GM19468 (cell line): ENCODE measurements at regions not wholly inside any gene's neighbourhood (a gene's known extent, or its start where the extent isn't known, plus 50 kb on each side); places are given as distances from the start of the nearest gene placed in this dataset.
"Not testable (repeated sequence)": the region's sequence is repeated elsewhere in the genome, so short reads cannot be mapped to it uniquely, and the experiment has no call there.

Source experiments
- ATAC-seq: cut with Tn5 transposase; IDR thresholded peaks from one replicate; pipeline ENCODE4 v1.9.1; 2021; ENCODE audit warnings: mild to moderate bottlenecking, moderate library complexity, moderate number of reproducible peaks; ENCODE audit not compliant: unreplicated experiment; ENCODE audit errors: extremely low read depth

DNA sequence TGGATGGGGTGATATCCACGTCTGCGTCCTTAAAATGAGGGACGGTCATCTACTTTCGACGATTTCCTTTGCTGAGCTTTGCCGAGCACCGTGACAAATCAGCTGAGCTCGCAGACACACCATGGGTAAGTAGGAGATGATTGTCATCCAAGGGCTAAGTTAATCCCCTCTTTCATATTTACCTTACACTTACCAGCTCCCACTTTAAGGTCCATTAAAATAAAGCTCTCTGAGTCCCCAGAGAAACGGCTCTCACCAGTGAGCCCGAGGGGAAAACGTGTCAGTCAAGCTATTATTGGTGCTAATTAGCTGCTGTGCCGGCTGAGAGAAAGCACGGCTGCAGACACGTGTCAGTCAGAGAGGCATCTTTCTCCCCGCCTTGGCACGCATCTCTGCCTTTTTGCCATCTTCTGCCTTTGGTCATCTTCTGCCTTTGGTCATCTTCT, 72.2 kb downstream of the CRLF2 start:
- no peak for ATAC-seq

DNA sequence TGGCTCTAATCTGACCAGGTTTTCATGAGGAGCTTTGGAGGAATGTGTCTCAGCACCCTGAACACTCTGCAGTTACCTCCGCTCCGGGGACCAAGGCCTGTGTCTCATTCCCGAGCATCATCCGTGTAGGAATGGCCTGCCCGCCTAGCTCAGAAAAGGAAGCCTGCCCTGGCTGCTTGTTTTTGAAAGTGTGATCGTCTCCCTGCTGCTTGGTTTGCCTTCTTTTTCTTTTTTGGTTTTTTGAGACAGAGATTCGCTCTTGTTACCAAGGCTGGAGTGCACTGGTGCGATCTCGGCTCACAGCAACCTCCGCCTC, 73.3 kb downstream of the CRLF2 start:
- no peak for ATAC-seq

DNA sequence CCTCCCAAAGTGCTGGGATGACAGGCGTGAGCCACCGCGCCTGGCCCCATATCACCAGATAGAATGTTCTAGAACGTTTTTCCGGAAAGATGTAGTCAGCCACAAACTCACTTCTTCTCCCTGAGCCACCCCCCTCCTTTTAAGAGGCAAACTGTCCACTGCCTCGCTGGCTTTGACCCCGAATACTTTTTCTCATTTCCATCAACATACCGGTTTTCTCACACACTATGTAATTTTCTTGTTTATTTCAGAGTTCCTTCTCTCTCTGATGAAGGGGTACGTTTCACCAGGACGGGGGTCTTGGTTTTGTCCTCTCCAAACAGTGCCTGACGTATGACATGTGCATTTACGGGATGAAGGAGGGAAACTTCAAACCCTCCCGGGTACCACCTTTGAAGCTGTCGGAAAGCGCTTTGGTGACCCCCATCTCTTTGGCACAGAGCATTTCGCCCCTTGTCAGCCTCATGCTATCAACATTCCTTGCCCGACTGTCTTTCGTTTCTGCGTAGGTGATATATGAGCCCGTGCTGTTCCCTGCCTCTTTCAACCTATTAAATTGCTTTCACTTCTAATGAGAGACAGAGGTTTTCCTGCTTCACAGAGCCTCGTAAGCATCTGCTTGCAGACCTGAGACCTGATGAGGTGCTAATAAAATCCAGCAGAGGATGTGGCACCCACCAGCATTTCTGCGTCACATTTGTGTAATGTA, 73.8 kb downstream of the CRLF2 start:
- no peak for ATAC-seq

DNA sequence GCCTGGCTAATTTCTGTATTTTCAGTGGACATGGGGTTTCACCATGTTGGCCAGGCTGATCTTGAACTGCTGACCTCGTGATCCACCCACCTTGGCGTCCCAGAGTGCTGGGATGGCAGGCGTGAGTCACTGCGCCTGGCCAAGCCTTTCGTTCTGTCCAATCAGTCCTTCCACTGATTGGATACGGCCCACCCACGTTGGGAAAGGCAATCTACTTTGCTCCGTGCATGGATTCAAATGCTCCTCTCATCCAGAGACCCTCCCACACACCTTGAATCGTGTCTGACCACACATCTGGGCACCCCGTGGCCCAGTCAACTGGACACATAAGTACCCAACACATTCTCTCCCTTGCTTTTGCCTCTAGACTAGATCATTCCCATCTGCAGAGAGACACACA, 74.9 kb downstream of the CRLF2 start:
- ATAC-seq = no peak

DNA sequence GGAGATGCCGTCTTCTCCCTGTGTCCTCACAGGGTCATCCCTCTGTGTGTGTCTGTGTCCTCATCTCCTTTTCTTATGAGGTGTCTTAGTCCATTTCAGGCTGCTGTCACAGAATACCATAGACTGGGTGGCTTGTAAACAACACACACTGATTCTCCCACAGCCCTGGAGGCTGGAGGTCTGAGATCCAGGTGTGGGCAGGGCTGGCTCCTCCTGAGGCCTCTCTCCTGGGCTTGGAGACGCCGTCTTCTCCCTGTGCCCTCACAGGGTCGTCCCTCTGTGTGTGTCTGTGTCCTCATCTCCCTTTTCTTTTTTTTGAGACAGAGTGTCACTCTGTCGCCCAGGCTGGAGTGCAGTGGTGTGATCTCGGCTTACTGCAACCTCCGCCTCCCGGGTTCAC, 75.9 kb downstream of the CRLF2 start:
- not testable (repeated sequence) for ATAC-seq

DNA sequence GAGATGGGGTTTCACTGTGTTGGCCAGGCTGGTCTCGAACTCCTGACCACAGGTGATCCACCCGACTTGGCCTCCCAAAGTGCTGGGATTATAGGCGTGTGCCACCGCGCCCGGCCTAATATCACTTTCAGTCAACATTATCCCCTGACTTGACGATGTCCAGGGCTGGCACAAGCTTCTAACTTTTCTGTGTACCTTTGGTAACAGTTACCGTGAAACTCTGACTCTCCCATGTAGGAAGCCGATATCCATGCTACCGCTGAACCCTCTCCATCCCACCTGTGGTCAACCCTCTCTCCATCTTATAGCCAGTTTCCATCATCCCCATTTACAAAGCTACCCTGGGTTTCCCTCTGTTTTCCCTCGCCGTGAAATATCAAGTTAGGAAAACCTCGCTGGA, 77.5 kb downstream of the CRLF2 start:
- ATAC-seq = no peak

DNA sequence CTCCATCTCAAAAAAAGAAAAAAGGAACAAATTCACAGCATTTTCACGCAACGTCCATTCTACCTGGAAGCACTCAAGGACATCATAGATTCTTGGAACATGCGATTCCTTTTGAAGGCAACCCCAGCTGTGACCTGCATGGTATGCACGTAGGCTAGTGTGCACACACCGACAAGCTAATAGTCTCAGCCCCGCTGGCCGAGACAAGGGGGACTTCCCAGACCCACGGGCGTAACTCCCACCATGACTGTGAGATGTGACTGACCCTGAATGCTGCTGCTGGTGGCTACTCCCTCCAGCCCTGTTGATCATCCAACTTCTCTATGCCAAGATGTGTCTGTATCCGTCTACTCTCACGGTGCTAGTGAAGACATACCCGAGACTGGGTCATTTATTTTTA, 78.3 kb downstream of the CRLF2 start:
- ATAC-seq = no peak

DNA sequence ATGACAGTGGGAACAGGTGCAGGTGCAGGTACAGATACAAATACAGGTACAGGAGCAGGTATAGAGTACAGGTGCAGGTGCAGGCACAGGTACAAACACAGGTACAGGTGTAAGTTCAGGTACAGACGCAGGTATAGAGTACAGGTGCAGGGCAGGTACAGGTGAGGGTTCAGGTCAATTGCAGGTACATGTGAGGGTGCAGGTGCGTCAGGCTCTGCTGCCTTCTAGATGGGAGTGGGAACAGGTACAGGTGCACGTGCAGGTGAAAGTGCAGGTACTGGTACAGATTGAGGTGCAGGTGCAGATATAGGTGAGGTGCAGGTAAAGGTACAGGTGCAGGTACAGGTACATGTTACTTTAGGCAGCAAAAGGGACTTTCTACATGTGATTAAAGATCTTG, 85.7 kb downstream of the CRLF2 start:
- ATAC-seq = no peak

DNA sequence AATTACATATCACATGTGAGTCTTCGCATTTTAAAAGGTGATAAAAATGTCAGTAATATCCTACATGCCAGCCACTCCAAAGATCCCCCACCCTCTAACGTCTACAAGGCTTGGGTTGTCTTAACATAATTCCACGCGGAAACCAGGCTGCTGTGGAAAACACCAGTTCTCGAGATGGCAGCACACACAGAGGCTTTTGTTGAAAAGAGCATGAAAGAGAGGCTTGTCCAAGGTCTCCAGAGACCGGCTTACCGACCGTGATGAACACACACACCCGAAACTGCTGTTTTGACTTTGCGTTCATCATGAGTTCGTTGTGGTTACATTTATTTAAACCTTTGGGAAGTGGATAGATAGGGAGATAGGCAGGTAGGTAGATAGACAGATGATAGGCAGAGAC, 87.9 kb downstream of the CRLF2 start:
- no peak for ATAC-seq

DNA sequence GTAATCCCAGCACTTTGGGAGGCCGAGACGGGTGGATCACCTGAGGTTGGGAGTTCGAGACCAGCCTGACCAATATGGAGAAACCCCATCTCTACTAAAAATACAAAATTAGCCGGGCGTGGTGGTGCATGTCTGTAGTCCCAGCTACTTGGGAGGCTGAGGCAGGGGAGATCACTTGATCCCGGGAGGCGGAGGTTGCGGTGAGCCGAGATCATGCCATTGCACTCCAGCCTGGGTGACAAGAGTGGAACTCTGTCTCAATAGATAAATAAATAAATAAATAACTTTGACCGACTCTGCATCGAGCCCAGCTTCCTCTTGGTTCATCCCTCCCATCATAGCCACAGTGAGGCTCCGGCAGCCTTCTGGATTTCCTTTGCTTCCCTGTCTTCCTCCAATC, 89.6 kb downstream of the CRLF2 start:
- not testable (repeated sequence) for ATAC-seq

DNA sequence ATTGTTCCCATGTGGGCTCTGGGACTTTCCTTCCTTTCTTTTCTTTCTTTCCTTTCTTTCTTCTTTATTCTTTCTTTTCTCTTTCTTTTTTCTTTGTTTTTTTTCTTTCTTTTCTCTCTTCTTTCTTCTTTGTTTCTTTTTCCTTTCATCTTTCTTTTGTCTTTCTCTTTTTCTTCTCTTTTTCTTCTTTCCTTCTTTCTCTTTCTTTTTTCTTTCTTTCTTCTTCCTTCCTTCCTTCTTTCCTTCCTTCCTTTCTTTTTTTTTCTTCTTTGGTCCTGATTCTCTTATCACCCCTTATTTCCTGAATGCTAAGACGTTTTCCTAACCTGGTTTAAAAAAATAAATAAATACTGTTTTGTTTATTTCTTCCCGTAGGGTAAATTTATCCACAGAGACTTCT, 93.2 kb downstream of the CRLF2 start:
- ATAC-seq = no peak

DNA sequence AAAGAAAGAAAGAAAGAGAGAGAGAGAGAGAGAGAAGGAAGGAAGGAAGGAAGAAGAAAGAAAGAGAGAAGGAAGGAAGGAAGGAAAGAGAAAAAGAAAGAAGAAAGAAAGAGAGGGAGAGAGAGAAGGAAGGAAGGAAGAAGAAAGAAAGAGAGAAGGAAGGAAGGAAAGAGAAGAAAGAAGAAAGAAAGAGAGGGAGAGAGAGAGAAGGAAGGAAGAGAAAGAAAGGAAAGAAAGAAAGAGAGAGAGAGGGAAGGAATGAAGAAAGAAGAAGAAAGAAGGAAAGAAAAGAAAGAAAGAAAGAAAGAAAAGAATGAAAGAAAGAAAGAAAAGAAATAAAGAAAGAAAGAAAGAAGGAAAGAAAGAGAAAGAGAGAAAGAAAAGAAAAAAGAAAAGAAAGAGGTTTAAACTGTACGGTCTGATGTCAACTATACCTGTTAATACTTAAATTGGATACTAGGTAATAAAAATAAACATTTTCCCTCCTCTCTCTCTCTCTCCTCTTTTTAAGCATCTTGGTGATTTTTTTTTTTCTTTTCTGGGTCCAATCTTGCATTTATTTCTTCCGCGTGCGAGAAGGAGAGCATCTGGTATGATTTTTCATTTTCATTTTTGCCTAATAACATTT, 93.8 kb downstream of the CRLF2 start:
- ATAC-seq = no peak

DNA sequence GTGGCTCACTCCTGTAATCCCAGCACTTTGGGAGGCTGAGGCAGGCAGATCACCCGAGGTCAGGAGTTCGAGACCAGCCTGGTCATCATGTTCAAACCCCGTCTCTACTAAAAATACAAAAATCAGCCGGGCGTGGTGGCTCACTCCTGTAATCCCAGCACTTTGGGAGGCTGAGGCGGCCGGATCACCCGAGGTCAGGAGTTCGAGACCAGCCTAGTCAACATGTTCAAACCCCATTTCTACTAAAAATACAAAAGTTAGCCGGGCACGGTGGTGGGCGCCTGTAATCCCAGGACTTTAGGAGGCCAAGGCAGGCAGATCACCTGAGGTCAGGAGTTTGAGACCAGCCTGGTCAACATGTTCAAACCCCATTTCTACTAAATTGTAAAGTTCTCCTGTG, 97.0 kb downstream of the CRLF2 start:
- not testable (repeated sequence) for ATAC-seq

DNA sequence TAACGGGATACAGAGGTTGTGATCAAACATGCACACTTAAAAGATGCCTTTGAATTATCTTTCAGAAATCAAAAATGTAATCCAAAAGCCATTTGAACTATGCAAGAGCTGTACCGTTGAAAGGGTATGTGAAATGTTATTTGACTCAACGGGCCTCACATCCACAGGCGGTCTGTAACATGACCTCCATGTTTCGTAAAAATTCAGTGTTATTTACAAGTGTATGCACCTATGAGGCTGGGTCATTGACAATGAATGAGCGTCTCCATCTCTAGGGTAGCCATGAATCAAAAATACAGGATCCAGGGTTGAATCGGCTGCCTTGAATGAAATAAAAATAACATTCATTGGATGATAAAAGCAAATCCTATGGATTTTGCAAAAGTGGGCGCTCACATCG, 100.1 kb downstream of the CRLF2 start:
- ATAC-seq = no peak

DNA sequence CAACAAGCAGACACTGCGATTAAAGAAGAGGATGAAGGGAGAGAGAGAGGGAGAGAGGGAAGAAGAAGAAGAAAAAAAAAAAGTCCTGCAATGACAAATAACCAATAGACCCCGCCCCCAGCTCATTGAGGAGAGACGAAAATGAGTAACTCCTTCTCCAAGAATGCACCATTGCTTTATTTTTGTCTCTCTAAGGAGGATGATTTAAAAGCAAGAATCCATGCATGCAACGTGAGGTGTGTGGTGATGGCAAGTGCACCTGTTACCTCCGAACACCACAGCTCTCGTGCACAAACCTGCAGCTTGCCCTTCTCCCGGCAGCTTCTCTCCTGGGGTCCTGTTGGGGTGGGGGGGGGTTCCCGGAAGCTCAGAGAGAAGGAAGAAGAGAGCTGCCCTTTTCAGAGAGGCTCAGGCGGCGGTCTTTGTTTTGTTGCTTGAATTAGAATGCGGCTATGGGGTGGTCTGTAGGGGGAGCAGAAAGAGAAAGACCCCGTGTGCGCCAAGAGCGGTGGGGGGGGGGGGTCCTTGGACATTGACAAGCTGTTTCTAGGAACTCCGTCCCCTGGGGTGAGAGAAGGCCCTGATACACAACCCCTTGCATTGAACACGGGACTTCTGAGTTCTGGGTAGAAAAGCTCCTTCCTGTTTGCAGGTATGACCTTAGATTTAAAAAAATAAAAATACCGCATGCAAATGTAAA, 100.7 kb downstream of the CRLF2 start:
- ATAC-seq = no peak

DNA sequence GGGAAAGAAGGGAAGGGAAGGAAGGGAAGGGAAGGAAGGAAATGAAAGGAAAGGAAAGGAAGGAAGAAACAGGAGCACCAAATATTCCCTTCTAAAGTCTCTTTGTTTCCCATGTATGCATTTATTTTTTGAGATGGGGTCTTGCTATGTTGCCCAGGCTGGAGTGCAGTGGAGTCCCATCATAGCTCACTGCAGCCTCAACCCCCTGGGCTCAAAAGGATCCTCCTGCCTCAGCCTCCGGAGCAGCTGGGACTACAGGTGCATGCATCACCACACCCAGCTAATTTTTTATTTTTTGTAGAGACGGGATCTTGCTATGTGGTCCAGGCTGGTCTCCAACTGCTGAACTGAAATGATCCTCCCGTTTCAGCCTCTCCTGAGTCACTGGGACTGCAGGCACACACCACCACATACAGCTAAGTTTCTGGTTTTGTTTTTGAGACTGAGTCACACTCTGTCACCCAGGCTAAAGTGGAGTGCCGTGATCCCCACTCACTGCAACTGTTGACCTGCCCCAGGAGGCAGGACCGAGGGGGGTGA, 102.8 kb downstream of the CRLF2 start:
- no peak for ATAC-seq

DNA sequence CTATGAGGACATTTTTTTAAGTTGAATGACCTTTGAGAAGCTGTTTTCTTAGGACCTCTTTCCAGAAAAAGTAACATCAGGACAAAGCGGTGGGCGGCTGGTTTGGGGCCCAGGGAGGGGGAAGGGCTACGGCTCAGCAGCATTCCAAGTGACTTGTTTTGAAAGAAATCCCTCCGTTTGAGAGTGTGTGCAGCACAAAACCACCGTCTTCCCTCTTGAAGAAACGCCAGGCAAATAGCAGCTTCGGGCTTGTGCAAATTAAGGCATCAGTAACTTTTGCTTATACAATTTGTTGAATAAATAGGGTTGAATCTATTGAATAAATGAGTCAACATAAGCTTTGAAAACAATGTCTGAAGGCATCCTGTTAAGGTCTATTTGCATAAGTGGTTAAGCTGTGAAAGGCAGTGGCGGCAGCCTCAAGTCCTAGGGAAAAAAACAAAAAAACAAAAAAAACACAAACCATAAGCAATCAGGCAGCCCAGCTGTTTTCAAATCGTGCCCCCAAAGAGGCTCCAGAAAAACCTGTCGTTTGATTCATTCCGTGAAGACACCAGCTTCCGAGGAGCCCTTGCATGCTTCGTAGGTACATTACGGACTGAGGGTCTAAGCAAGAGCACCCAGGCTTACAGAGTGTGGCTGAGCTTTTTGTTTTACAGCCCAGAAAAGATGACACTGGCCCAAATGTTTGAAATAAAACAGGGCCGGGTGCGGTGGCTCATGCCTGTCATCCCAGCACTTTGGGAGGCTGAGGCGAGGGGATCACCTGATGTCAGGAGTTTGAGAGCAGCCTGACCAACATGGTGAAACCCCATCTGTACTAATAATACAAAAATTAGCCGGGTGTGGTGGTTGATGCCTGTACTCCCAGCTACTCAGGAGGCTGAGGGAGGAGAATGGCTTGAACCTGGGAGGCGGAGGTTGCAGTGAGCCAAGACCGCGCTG, 103.7 kb downstream of the CRLF2 start:
- ATAC-seq = no peak

DNA sequence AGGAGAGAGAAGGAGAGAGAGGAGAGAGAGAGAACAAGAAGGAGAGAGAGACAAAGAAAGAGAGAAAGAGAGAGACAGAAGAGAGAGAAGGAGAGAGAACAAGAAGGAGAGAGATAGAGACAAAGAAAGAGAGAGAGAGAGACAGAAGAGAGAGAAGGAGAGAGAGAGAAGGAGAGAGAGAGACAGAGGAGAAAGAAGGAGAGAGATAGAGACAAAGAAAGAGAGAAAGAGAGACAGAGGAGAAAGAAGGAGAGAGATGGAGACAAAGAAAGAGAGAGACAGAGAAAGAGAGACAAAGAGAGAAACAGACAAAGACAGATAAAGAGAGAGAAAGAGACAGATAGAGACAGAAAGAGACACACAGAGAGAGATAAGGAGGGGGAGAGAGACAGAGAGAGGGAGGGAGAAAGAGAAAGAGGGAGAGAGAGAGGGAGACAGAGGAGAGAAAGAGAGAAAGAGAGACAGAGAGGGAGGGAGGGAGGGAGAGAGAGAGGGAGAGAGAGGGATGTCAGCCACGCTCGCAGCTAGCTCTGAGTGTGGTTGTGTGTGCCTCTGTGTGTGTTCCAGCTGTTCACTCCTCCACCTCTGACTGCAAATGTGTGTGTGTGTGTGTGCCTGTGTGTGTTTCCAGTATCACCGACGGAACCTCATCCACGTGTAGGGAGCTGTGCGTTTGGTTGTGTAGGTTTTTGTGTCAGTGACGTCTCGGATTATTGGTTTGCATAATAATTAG, 105.8 kb downstream of the CRLF2 start:
- no peak for ATAC-seq

DNA sequence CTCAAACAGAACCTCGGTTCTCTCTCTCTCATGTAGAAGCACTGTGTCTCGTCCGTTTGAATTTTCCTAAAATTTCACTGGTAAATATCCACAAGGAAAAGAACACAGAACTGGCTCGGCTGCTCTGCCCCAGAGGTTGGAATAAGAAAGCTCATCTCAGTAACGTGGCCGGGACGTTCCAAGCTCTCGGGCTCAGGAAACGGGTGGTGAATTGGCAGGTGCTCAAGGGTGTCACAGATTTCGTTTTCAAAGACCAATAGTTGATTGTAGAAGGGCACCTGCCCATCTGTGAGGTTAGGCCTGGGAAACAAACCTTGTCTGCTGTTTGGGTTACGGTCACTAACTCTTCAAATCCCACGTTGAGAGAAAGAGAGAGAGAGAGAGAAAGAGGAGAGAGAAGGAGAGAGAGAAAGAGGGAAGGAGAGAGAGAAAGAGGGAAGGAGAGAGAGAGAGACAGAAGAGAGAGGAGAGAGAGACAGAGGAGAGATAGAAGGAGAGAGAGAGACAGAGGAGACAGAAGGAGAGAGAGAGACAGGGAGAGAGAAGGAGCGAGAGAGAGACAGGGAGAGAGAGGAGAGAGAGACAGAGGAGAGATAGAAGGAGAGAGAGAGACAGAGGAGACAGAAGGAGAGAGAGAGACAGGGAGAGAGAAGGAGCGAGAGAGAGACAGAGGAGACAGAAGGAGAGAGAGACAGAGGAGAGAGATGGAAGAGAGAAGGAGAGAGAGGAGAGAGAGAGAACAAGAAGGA, 106.6 kb downstream of the CRLF2 start:
- no peak for ATAC-seq
